HFF-Myc (cell line): ENCODE measurements at regions not wholly inside any gene's neighbourhood (a gene's known extent, or its start where the extent isn't known, plus 50 kb on each side); places are given as distances from the start of the nearest gene placed in this dataset.

Experiments used
- DNase-seq: peaks from one replicate; pipeline ENCODE4 v3.0.0-alpha.2; 2011; ENCODE audit warnings: low read depth; ENCODE audit errors: extremely low read depth
- H3K4me3 ChIP-seq: replicated peaks from 2 replicates; pipeline ENCODE4 v1.5.1; 2011; ENCODE audit warnings: low read depth, mild to moderate bottlenecking, control low read depth, low read length
- CTCF ChIP-seq: IDR thresholded peaks from 2 replicates; pipeline ENCODE4 v1.5.1; 2012; ENCODE audit warnings: mild to moderate bottlenecking, low read depth, low read length, control low read depth; ENCODE audit errors: missing control alignments

DNA sequence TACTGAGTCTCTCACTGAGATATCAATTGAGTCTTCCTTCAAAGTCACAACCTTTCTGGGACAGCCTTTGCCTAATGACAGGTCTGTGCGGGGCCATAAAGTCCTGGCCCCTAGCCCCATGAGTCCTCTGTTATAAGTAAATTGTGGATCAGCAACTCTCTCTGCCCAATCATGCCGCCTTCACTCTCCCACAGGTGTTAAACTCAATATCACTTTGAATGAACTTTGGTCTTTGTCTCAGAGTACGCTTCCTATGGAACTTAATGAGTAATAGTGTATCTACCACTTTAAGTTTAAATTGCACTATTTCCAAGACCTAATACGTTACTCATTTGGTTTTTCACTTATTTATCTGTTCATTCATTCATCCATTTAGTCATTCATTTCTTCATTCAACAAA is 826.4 kb downstream of the TUSC7 start:
- H3K4me3 ChIP-seq, result no peak overlapping the region
- no peak for TF ChIP-seq CTCF
- DNase-seq, result no peak

- no peak for DNase-seq
- no peak overlapping the region for H3K4me3 ChIP-seq
- TF ChIP-seq CTCF, result no peak
Observed at GRCh38 chr3:117537949-117538348, 828.4 kb downstream of the TUSC7 start.

GRCh38 chr3:117539729-117540128 is 830.1 kb downstream of the TUSC7 start:
- no peak for DNase-seq
- TF ChIP-seq CTCF, result no peak
- H3K4me3 ChIP-seq, result no peak overlapping the region

DNA sequence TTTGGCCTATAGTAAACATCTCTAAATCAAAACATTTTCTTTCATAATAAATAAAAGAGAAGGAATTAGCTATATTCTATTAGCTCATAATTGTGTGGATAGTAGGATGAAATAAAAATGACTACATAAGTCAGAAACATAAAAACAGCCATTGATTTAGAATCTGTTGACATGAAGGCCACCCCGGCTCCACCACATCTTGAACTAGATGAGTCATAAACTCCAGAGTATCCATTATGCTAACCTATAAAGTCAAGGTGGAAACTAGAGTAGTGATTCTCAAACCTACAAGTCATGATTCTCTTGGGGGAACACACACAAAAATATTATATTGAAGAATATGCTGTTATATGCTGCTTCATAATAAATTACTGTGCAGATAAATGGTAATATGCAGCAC is 831.0 kb downstream of the TUSC7 start:
- no peak for TF ChIP-seq CTCF
- DNase-seq, result no peak
- H3K4me3 ChIP-seq, result no peak overlapping the region

DNA sequence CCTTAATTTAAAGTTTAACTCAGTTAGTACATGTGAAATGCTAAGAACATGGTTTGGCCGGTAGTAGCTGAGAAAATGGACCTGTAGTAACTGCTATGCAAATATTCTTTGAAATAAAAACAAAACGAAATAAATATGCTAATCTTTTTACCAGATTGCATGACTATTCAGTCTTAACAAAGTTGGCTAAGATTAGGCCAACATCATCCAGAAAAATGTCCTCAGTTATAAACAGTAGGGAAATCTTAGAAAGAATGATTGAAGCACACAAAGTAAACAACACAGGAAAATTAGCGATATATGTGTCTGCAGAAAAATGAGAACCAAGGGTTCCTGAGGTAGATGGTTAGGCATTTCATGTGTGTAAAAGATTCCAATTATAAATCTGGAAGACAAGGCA is 832.1 kb downstream of the TUSC7 start:
- TF ChIP-seq CTCF, result no peak
- DNase-seq, result no peak
- H3K4me3 ChIP-seq, result no peak overlapping the region

DNA sequence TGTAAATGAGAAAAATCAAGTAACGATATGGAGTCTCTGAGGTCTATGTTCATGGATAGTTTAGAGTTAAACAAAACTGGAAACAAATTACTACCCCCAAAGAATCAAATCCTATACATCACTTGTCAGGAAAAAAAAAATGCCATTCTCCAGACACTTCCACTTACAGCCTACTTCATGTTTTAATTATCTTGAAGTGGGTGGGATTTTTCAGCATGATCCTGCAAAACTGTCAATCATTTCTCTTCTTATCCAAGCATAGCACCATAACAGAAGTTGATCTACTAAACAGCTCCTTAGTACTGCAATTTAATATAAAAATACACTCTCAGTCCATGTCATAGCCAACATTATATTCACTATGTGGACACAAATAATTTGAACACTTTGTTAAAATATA is 833.9 kb downstream of the TUSC7 start:
- H3K4me3 ChIP-seq, result no peak overlapping the region
- no peak for TF ChIP-seq CTCF

GRCh38 chr3:117545484-117545883 is 835.9 kb downstream of the TUSC7 start:
- no peak overlapping the region for H3K4me3 ChIP-seq
- no peak for DNase-seq
- no peak for TF ChIP-seq CTCF

More for the DNA sequence above, 833.9 kb downstream of the TUSC7 start:
- DNase-seq, result no peak
